LoVo (cell line): ENCODE measurements at regions not wholly inside any gene's neighbourhood (a gene's known extent, or its start where the extent isn't known, plus 50 kb on each side); places are given as distances from the start of the nearest gene placed in this dataset.

Experiments
- DNase-seq: peaks from one replicate; pipeline ENCODE4 v3.0.0-alpha.2; 2016; ENCODE audit warnings: low spot score

DNA sequence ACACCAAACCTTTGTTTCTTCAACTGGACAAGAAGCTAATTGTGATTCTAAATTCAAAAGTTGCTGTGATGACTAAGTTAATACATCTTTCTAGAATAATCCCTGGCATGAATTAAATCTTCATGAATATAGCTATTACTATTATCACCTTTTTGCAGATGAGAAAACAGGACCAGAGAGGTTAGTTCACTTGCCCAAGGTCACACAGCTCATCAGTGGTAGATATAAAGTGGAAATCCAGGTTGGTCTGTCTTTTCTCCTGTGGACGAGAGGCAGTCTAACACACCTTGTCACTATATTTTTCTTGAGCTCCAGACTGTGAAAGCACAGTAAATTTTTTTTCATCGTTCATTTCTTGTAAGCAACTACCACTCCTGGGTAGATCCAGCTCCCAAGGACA is 247.6 kb upstream of the LRTM1 start:
- DNase-seq = no peak

DNA sequence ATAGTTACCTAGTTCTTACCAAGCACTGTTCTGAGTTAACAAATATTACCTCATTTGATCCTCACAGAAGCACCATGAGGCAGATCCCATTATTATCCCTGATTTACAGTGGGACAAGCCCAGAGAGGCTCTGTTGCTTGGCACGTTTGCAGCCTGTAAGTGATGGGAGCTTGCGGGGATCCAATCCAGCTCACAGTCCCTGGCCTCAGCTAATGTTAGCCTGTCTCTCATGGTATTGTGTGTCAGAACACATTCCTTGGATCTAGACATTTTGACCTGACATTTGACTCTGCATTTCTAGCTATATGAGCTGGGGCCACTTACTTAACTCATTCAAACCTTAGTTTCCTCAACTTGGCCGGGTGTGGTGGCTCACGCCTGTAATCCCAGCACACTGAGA is 246.9 kb upstream of the LRTM1 start:
- no peak for DNase-seq

DNA sequence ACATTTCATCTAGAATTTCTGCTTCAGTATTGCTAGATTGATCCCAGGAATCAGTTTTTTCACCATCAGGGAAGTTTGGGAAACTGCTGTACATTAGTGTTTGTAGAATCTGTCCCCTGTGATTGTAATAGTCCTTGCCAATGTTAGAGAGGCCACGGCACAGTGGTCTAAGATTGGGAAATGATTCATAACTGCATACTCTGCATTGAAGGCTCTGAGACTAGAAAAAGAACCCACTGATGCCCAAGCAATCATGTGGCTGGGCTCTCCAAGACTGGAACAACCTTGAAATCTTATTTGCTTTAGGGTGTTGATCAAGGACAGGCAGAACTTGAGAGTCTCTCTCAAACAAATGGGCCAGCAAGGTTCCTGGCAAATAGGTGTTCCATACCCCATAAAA is 245.6 kb upstream of the LRTM1 start:
- DNase-seq = no peak

DNA sequence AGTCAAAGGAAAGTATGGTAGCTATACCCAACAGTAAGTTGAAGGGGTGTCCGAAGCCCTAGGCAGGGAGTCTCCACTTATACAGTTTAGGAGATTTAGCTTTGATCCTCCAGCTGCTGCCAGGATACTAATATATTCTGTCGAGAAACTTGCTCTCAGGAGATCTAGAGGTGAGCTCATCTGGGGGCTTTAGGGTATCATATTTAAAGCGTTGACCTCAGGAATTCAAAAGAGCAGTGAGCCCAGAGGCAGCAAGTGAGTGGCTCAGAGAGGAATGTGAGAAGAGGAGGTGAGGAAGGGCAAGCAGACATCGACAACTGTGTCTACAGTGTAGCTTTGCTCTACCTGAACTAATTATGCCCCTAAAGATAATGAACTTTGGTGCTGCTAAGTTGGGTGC is 245.1 kb upstream of the LRTM1 start:
- peak; percentile 44 for DNase-seq

DNA sequence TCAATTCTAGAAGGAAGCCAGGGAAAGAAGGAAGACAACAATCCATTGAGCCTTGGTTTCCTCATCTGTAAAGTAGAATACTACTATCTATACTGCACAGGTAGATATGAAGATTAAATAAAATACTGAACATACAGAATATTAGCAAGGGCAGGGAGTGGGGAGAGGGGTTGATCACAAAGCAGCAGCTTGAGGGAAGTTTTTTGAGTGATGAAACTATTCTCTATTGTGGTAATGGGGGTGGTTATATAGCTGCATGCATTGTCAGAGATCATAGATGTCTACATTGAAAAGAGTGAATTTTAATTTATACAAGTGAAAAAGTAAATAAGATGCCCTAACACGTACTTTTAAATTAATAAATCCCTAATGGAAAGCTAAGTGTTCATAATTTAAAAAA is 242.6 kb upstream of the LRTM1 start:
- no peak for DNase-seq

DNA sequence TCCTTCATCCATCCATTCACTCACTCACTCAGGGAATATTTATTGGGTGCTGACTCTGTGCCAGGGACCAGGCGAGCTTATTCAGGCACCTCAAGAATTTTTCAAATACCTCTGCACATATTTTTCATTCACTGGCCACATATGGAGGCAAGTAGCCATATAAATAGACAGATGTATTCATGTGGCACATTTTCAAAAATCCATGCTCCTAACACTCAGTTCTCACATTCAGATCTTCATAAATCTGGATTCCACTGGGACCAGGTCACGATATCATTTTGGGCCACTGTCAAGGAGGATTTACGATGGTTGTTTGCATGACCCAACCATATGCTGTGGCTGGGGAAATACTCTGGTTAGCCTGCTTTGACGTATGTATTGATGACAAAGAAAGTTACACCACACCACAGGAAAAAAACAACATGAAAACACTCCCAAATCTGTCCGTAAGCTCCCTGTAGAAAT is 241.8 kb upstream of the LRTM1 start:
- DNase-seq = peak; percentile 47

DNA sequence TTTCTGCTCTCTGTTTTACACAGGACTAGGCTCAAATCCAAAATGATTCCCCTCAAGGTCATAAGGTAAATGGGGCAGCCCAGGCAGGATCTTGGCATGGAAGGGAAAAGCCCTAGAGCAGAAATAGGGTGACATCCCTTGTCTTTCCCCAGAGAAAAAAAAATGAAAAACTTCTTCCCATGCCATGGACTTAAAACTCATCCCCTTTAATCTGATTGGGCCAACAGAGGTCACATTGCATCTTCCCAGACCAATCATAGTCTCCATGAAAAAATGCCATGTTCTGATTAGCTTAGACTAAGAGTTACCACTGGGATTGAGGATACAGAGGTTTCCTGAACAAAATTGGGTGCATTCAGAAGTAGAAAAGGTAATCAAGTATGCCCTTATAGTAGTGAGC is 241.3 kb upstream of the LRTM1 start:
- no peak for DNase-seq

DNA sequence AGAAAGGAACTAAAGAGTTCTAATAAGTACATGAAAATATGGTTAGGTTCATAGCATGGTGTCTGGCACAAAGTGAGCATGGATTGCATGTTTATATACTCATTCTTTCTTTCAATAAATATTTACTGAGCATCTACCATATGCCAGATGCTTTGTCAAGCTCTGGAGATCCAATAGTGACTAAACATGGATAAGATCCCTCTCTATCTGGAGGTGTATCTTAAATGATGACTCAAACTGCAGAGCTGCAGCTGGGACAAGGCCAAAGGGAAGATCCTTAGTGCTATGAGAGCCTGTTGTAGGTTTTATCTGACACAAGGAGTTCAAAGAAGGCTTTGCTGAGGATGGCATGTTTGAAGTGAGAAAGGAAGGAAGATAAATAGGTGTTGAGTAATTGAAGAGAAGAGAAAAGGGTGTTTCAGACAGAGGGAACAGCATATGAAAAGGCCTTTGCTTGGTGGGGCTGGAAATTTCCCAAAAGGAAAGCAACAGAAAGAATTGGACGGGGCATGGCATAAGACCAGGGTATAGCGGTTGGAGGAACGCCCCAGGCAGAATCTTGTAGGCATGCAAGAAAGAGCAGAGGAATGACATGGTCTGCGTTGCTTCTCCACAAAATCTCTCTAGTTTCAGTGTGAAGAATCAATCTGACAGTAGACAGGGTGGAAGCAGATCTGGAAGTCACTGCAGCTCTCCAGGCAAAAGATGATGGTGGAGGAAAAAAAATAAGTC is 239.9 kb upstream of the LRTM1 start:
- no peak for DNase-seq

DNA sequence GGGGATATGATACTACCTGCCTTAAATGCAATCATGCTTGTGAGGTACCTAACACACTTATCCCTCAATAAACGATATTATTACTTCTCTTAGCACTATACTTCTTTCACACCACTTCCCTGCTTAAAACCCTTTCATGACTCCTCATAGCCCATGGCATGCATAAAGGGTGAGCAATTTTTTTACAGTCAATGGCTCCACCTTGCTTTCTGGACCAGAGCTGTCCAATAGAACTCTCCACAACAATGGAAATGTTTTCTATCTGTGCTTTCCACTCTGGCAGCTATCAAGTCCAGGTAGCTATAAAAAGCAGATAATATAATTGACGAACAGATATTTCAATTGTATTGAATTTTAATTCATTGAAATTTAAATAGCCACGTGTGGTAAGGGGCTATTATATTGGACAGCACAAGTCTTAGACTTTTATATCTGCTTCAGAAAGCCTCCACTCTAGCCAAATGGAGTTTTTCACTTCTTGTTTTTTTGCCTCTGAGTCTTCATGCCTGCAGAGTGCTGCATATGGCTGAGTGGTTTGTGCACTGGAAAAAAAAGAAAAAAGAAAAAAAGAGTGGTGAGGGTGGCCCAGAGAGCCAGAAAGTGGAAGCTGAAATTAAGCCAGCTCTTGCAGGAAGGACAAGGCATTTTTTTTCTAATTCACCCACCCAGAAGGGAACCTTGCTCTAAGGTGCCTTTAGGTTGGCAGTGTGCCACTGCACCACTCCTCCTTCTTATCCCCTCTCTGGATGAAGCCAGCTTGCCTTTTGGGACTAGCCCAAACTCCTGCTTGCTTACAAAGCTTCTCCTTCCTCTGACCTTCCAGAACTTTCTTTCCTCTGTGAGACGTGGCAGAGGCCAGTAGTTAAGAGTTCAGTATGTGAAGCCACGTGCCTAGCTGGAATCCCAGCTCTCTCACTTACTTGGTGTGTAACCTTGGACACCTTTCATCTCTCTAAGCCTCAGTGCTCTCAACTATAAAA is 239.0 kb upstream of the LRTM1 start:
- DNase-seq = no peak

DNA sequence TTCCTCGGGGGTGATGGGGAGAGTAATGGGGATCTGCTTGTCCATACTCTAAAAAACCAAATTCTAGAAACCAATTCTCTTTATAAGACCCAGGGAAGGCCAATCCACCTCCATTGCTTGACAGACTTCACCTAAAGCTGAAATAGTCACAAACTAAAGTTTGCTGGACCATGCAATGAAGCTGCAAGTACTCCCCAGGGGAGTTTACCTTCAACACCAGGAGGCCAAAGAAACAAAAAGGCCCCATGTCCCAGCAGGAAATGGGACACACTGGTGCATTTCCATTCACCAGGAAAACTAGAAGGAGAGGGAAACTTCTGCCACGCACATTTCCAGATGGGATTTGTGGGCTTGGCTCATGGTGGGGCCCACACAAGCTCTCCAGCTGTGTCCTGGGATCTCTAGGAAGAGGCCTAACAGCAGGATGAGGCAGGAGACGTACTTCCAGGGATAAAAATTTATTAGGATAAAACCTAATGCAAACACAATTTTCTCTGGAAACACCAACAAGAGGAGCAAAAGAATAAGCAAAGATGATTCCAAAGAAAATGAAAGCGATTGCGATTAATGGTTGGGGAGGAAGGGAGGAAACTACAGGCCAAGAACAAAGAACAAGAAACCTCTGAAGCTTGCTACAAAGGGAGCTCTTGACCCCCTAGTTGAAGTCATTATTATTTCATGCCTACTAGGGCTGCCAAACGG is 238.0 kb upstream of the LRTM1 start:
- no peak for DNase-seq

DNA sequence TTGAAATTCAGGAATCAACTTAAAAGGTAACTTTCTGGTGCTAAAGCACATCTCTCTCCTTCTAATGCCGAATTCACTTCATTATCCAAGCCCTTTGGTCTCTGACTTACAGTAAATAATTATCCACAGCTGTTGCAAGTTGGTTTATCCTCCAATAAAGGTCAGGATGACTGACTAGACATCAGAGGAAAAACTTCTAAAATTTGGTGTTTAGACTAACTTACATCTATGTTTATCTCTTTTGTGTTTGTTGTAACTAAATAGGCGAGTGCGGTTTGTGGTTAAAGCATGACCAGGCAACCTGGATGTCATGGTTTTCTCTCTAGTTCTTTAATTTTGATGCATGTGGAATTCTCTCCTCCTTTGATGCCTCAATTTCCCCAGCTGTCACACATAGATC is 237.4 kb upstream of the LRTM1 start:
- no peak for DNase-seq

DNA sequence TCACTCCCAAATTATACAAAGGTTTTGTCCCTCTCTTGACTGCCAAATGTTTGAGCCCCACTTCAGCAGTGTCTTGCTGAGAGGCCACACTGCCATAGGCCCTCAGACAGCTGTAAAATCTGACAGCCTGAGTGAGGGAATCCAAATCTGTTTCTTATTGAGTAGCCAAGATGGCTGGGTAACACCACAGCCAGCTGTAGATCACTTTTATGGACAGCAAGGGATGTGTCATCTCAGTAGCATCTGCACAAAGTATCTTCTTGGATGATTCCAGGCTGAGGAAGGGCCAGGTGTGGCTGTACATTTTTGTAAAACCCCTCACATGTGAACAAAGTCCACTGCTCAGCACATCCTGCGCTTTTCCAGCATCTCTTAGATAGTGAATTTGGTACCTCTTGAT is 237.0 kb upstream of the LRTM1 start:
- no peak for DNase-seq

DNA sequence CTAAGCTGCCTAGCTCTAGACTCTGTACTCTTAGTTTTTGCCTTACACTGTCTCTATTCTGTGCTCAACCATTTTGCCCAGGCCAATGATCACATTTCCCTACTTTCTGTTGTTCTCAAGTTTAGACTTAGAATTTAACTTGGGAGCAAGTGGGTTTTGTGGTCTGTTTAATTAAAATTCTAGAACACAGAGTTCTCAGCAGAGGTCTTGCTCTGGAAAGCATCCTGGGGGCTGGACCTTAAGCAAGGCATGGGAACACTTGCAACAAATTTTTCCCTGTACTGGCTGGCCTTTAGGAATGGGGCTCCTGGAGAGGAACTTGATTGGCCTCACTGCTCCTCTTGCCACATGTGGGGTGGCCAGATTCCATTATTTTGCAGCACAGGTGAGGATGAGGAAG is 236.3 kb upstream of the LRTM1 start:
- DNase-seq = no peak

DNA sequence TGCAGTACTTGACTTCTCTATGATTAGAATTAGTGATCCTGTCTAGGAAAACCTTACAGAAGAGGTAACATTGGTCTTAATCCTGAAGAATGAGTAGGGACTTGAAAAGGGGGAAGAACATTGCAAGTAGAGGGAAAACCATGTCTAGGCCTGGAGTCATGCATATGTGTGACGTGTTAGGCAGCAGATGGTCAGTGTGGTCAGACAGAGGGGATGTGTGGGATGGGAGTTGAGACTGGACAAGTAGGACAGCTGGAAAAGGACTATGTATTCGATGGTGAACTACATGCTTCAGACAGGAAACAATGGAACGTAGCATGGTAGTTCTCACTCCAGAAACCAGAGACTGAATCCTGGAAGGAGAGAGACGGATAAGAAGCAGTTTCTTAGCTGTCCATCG is 235.6 kb upstream of the LRTM1 start:
- no peak for DNase-seq

DNA sequence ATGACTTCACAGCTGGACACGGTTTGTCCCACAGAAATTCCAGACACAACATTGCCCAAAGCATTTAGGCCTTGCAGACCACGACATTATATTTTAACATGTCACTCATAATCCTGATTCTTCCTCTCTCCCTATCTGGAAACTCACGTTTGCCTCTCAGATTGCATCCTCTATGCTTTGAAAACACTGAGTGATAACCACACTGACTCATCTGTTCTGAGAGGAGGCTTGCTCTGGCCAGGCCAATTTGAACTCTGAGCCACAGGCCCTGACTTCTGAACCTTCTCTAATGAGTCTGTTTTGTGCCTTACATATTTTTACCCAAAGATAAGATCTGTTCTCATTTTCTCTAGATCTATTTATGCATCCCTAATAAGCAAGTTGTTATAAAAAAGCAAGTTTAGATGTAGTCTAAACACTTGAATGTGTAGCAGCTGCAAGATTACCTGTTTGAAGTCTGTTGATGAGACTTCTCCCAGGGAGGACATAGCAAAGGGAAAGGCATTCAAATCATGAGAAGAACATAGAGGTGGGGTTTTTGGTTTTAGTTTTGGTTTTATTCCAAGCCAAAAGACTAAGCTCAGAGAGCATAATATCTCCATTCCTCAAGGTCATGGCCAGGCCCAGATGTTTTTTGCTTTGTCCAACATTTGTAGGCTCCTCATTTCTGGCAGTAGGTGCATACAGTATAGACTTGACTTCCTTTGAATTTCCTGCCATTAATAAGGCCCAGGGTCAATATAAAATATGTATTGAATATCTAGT is 234.4 kb upstream of the LRTM1 start:
- no peak for DNase-seq

DNA sequence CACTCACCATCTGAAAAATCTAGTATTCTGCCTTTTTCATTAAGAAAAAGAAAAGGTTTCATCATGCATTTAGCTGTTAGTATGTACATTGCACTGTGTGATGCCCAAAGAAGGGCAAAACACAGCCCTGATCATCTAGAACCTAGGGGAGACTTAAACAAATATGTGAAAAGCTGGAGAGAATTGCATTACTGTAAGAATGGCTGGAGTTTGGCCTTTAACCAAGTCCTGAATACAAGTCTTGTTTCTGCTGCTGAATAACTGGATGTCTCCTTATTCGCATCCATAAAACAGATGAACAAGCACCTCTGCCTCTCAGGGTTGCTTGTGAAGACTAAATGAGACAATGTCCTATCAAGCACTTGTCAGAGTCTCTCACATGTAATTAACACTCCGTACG is 233.4 kb upstream of the LRTM1 start:
- no peak for DNase-seq

DNA sequence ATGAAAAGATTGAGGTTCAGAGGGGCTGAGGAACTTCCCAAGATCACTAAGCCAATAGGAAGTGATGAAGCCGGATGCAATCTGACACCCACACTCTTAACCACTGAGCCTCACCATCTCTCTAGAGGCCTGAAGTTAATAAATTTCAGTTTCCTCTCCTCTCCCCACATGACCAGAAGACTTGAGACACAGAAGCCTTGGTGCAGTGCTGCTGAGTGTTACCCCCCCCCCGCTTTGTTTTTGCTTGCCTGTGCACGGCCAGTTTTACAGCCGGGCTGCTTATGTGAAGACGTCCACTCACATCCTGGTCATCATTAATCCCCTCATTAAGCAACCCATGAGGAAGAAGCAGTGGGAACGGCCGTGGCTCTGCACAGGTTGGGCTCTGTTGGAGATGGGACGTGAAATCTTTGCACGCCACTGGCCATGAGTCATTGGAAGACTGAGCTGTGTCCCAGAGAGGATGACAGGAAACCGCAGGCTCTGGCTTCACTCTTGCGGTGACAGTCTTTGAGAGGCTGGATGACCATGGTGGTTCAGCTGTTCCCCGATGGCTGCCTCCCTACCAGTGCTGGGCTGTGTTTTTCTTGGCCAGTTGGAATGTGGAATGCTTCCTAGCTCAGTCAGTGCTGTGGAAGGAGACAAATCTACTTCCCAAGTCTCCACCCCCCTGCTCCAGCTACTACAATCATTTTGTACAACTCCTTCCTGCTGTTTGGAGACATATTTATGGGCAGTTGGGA is 232.6 kb upstream of the LRTM1 start:
- peak; percentile 56 for DNase-seq

DNA sequence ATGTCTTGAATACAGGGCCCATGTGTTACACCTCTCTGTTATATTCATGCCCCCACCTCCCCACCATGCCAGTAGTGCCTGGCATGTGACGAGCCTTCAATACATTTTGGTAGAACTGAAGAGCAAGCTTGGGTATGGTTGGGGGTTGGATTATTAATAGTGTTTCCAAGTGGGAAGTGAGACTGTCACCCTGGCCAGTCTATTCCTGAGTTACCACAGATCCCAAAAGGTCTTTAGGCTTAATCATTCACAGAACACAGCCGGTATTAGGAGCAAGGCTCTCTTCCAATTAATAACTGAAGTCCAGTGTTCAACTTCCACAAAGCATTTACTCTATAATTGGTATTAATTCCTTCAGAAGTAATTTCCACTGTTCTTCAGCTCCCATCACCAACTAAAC is 231.9 kb upstream of the LRTM1 start:
- no peak for DNase-seq

DNA sequence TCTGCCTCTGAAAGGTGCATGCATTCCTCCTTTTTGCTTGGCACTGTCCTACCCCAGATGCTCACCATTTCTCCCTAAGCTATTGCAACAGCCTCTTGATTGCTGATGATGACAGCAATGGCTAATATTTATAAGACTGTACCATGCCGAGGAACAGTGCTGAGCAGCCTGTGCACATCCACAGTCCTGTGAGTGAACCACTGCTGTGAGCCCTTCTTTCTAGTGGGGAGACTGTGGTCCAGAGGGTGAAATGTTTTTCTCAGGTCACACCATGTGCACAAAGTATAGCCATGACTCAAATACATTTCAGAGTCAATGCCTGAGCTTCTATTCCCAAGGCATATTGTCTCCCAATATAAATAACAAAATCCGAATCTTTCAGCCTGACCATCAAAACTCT is 231.2 kb upstream of the LRTM1 start:
- no peak for DNase-seq

DNA sequence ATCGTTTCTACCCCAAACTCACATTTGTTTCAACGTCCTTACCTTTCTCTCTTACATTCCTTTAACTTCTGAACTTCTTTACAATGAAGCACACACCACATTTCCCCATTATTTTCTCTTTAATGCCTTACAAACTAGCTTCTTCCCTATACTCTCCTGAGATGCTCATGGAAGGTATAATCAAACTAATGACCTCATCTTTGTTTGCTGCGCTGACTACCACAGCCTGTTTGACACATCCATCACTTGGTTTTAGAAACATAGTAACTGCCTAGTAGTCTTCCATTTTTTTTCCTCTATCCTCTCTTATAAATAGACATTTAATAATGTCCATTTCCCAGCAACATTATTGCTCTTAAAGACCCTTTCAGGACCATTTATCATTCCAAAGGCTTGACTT is 230.5 kb upstream of the LRTM1 start:
- no peak for DNase-seq

DNA sequence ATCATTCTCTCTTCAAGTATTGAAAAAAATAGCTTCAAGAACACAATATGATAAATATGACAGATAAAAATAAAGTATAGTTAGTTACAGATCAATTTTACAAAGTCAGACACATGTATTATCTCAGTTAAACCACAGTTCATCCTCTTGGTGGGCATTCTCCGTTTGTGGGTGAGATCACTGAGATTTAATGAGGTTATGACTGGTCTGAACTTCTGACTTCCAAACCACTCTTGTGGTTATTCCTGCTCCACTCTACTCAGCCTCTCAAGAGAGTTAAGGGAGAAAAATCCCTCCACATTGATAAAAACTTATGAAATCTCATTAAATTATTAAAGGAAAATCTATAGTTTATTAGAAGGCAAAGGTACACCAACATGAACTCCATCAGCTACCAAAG is 229.9 kb upstream of the LRTM1 start:
- DNase-seq = no peak
